GM18508 (cell line): ENCODE measurements at regions not wholly inside any gene's neighbourhood (a gene's known extent, or its start where the extent isn't known, plus 50 kb on each side); places are given as distances from the start of the nearest gene placed in this dataset.

ENCODE experiments used
- ATAC-seq: cut with Tn5 transposase; IDR thresholded peaks from one replicate; pipeline ENCODE4 v1.9.1; 2021; ENCODE audit warnings: moderate number of reproducible peaks; ENCODE audit not compliant: insufficient read depth, unreplicated experiment

GRCh38 chr18:40875101-40875615 is 1079.9 kb upstream of the PIK3C3 start:
- ATAC-seq, result no peak

GRCh38 chr18:40874233-40874632 is 1080.8 kb upstream of the PIK3C3 start:
- ATAC-seq, result no peak

GRCh38 chr18:40868110-40868858 is 1086.8 kb upstream of the PIK3C3 start:
- no peak for ATAC-seq

GRCh38 chr18:40867459-40867858 is 1087.6 kb upstream of the PIK3C3 start:
- no peak for ATAC-seq

- no peak for ATAC-seq
Observed at GRCh38 chr18:40866968-40867367, 1088.1 kb upstream of the PIK3C3 start.

- ATAC-seq, result no peak
Observed at GRCh38 chr18:40866013-40866645, 1088.9 kb upstream of the PIK3C3 start.

- ATAC-seq, result no peak
Observed at GRCh38 chr18:40864846-40865245, 1090.2 kb upstream of the PIK3C3 start.

- no peak for ATAC-seq
Observed at GRCh38 chr18:40863801-40864200, 1091.2 kb upstream of the PIK3C3 start.

GRCh38 chr18:40860189-40860588 is 1094.8 kb upstream of the PIK3C3 start:
- no peak for ATAC-seq

- ATAC-seq, result no peak
Observed at GRCh38 chr18:40855661-40856060, 1099.4 kb upstream of the PIK3C3 start.

GRCh38 chr18:40852406-40852805 is 1102.6 kb upstream of the PIK3C3 start:
- ATAC-seq, result no peak

- ATAC-seq, result no peak
Observed at GRCh38 chr18:40851014-40851429, 1104.0 kb upstream of the PIK3C3 start.

GRCh38 chr18:40849886-40850285 is 1105.1 kb upstream of the PIK3C3 start:
- ATAC-seq, result no peak

- no peak for ATAC-seq
Observed at GRCh38 chr18:40841467-40841866, 1113.6 kb upstream of the PIK3C3 start.

- ATAC-seq, result no peak
Observed at GRCh38 chr18:40841063-40841462, 1114.0 kb upstream of the PIK3C3 start.

- ATAC-seq, result no peak
Observed at GRCh38 chr18:40832362-40832761, 1122.7 kb upstream of the PIK3C3 start.

GRCh38 chr18:40824291-40824690 is 1130.7 kb upstream of the PIK3C3 start:
- no peak for ATAC-seq

GRCh38 chr18:40821596-40822243 is 1133.3 kb upstream of the PIK3C3 start:
- ATAC-seq, result no peak

- ATAC-seq, result no peak
Observed at GRCh38 chr18:40812981-40813515, 1142.0 kb upstream of the PIK3C3 start.

GRCh38 chr18:40810372-40810771 is 1144.7 kb upstream of the PIK3C3 start:
- no peak for ATAC-seq

GRCh38 chr18:40789286-40789685 is 1165.7 kb upstream of the PIK3C3 start:
- no peak for ATAC-seq
